ENCODE measurements at regions not wholly inside any gene's neighbourhood (a gene's known extent, or its start where the extent isn't known, plus 50 kb on each side); places are given as distances from the start of the nearest gene placed in this dataset.

GRCh38 chr3:76078101-76078500 lies 292.8 kb upstream of the ZNF717 start:
- DNase-seq, result no peak

- DNase-seq, result no peak
Measured at GRCh38 chr3:76083992-76084391, 298.6 kb upstream of the ZNF717 start.

- DNase-seq, result no peak
Measured at GRCh38 chr3:76096036-76096435, 310.7 kb upstream of the ZNF717 start.

- no peak for DNase-seq
Measured at GRCh38 chr3:76096836-76097588, 311.7 kb upstream of the ZNF717 start.

- no peak for DNase-seq
Measured at GRCh38 chr3:76097589-76097969, 312.2 kb upstream of the ZNF717 start.

GRCh38 chr3:76099956-76100355 lies 314.6 kb upstream of the ZNF717 start:
- no peak for DNase-seq

- peak in 1 of 2 experiments; percentile 30 for DNase-seq
Measured at GRCh38 chr3:76107935-76108570, 322.7 kb upstream of the ZNF717 start.

GRCh38 chr3:76111808-76112207 lies 326.5 kb upstream of the ZNF717 start:
- DNase-seq, result no peak

- DNase-seq, result no peak
Measured at GRCh38 chr3:76122007-76122406, 336.7 kb upstream of the ZNF717 start.

GRCh38 chr3:76129441-76129840 lies 344.1 kb upstream of the ZNF717 start:
- no peak for DNase-seq

GRCh38 chr3:76131396-76132153 lies 346.2 kb upstream of the ZNF717 start:
- DNase-seq, result no peak

- DNase-seq, result no peak
Measured at GRCh38 chr3:76132154-76132470, 346.8 kb upstream of the ZNF717 start.

GRCh38 chr3:76134166-76134565 lies 348.8 kb upstream of the ZNF717 start:
- DNase-seq, result no peak

GRCh38 chr3:76138921-76139320 lies 353.6 kb upstream of the ZNF717 start:
- no peak for DNase-seq

- DNase-seq, result no peak
Measured at GRCh38 chr3:76147846-76148245, 362.5 kb upstream of the ZNF717 start.

- DNase-seq, result no peak
Measured at GRCh38 chr3:76152028-76152427, 366.7 kb upstream of the ZNF717 start.

- DNase-seq, result no peak
Measured at GRCh38 chr3:76161856-76162255, 376.5 kb upstream of the ZNF717 start.

- no peak for DNase-seq
Measured at GRCh38 chr3:76171647-76172046, 386.3 kb upstream of the ZNF717 start.

GRCh38 chr3:76177610-76178009 lies 392.3 kb upstream of the ZNF717 start:
- no peak for DNase-seq

- DNase-seq, result no peak
Measured at GRCh38 chr3:76178412-76178811, 393.1 kb upstream of the ZNF717 start.

GRCh38 chr3:76181213-76181612 lies 395.9 kb upstream of the ZNF717 start:
- DNase-seq, result no peak

GRCh38 chr3:76198086-76198485 lies 412.7 kb upstream of the ZNF717 start:
- DNase-seq, result no peak

GRCh38 chr3:76199382-76199781 lies 414.0 kb upstream of the ZNF717 start:
- DNase-seq, result no peak

GRCh38 chr3:76203578-76203977 lies 418.2 kb upstream of the ZNF717 start:
- DNase-seq, result no peak
